Stimulated activated naive CD8-positive, alpha-beta T cell treated with anti-CD3 and anti-CD28 coated beads, Interleukin-15, amount 100 ng/mL, for 72 hours (primary cell): ENCODE measurements at regions not wholly inside any gene's neighbourhood (a gene's known extent, or its start where the extent isn't known, plus 50 kb on each side); places are given as distances from the start of the nearest gene placed in this dataset.
"Not testable (repeated sequence)": the region's sequence is repeated elsewhere in the genome, so short reads cannot be mapped to it uniquely, and the experiment has no call there.

Experiments used
- ATAC-seq: fragments of 150-1000 bp; cut with Tn5 transposase; 2 replicates; pipeline ENCODE4 v1.10.0; 2021; ENCODE audit warnings: mild to moderate bottlenecking, moderate library complexity
- DNase-seq, 2 donors: peaks; one replicate each; pipeline ENCODE4 v3.0.0; 2021 to 2022
- H3K27ac Mint-ChIP-seq, 2 donors: one replicate each; pipeline ENCODE4 v1.8.0; 2022; ENCODE audit warnings: mild to moderate bottlenecking in 2 of 2, mixed read lengths in 2 of 2, moderate library complexity in 2 of 2
- H3K27me3 Mint-ChIP-seq: one replicate; pipeline ENCODE4 v1.8.0; 2022; ENCODE audit warnings: mixed read lengths
- H3K4me1 Mint-ChIP-seq: one replicate; pipeline ENCODE4 v1.8.0; 2022; ENCODE audit warnings: mild to moderate bottlenecking, mixed read lengths
- H3K4me3 Mint-ChIP-seq, 2 donors: one replicate each; pipeline ENCODE4 v1.8.0; 2022; ENCODE audit warnings: mild to moderate bottlenecking in 2 of 2, mixed read lengths in 2 of 2, moderate library complexity in 1 of 2
- H3K9me3 Mint-ChIP-seq, 2 donors: one replicate each; pipeline ENCODE4 v1.8.0; 2022; ENCODE audit warnings: mixed read lengths in 2 of 2

DNA sequence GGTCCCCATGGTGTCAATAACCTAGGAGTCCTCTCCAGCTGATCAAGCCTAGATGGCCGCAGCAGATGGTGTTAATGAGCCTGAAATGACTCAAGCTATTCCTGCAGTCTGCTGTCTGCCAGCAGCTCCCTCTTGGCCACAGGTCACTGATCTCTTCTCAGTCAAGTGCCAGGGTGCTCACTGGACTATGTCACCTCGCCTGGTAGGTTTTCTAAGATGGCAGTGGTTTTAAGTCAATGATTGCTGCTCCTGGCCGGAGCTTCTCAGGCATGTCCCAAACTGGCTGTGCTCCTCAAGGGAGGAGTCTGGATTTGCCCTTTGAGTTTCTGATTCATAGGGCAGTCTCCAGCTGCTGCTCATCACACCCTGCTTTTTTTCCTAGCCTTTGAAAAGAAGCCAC, 58.6 kb upstream of the SHISA6 start:
- Mint-ChIP-seq H3K9me3 (peaks cover 0 to under 1% of the 10 kb centered on the region in 2 donors), H3K4me1 (no peaks in the 10 kb centered on the region), H3K27ac (no peak overlapping the region), H3K27me3 (no peaks in the 10 kb centered on the region), H3K4me3 (no peak overlapping the region)
- no peak for DNase-seq
- no peak for ATAC-seq

- ATAC-seq (no peak), DNase-seq (no peak)
- Mint-ChIP-seq H3K27me3 (no peaks in the 10 kb centered on the region), H3K4me1 (no peaks in the 10 kb centered on the region), H3K9me3 (peaks cover 0 to 4% of the 10 kb centered on the region in 2 donors), H3K27ac (no peak overlapping the region), H3K4me3 (no peak overlapping the region)
Measured at GRCh38 chr17:11178581-11178980, 62.4 kb upstream of the SHISA6 start.

DNA sequence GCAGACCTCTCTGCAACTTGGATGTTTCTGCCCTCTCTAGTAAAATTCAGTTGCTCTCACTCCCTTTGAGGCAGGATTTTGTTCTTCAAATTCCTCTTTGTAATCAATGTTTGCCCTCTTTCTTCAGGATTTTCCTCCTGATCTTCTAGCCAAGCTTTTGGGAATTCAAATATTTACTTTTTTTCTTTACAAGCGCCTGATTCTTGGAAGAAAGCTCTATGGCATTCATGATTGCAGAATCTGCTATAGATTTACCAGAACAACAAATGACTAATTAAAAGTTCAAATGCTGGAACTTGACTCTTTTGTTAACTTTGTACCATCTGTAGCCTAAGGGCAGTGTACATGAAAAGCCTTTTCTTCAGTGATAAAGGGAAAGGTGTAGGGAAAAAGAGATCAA, 63.7 kb upstream of the SHISA6 start:
- no peak overlapping the region for H3K4me3 Mint-ChIP-seq
- H3K27me3 Mint-ChIP-seq: no peaks in the 10 kb centered on the region
- peaks cover 0 to 4% of the 10 kb centered on the region in 2 donors for H3K9me3 Mint-ChIP-seq
- no peak for ATAC-seq
- DNase-seq: no peak
- H3K4me1 Mint-ChIP-seq: no peaks in the 10 kb centered on the region
- H3K27ac Mint-ChIP-seq: no peak overlapping the region

DNA sequence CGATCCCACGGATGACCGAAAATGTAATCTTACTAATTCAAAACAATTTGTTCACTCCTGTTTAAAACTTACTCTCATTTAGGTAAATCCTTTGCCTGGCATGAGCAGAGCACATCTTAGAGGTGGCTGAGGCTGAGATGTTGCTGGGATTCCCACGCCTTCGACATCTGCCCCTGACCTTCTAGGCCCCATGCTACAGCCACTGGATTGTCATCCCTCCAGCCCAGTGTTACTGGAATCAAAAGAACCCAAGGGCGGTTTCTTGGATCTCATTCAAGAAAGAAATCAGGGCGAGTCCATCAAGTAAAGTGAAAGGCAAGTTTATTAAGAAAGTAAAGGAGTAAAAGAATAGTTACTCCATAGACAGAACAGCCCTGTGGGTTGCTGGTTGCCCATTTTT, 64.5 kb upstream of the SHISA6 start:
- DNase-seq (no peak), ATAC-seq (no peak)
- Mint-ChIP-seq H3K27me3 (no peaks in the 10 kb centered on the region), H3K4me3 (no peak overlapping the region), H3K9me3 (peaks cover 0 to 4% of the 10 kb centered on the region in 2 donors), H3K27ac (no peak overlapping the region), H3K4me1 (no peaks in the 10 kb centered on the region)

DNA sequence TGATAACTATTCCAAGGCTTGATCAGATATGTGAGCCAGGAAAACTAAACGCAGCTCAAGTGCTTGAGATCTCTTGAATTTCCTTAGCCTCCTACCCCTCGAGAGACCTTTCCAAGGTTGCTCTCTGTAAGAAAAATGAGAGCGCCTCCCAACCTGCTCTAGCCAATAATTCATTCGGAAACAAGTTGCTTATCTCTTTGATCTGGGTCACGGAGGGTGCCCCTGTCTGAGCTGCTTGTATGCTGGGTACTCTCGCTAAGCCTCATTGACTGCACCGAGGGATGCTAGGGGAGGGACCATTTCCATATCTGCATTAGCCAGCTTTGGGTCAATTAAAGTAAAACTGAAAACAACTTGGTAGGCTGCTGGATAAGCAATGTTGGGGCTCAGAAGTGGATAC, 70.1 kb upstream of the SHISA6 start:
- ATAC-seq (no peak), DNase-seq (no peak)
- Mint-ChIP-seq H3K4me3 (no peak overlapping the region), H3K4me1 (no peaks in the 10 kb centered on the region), H3K27ac (no peak overlapping the region), H3K27me3 (peaks cover 10% of the 10 kb centered on the region), H3K9me3 (peaks cover 4 to 16% of the 10 kb centered on the region in 2 donors)

DNA sequence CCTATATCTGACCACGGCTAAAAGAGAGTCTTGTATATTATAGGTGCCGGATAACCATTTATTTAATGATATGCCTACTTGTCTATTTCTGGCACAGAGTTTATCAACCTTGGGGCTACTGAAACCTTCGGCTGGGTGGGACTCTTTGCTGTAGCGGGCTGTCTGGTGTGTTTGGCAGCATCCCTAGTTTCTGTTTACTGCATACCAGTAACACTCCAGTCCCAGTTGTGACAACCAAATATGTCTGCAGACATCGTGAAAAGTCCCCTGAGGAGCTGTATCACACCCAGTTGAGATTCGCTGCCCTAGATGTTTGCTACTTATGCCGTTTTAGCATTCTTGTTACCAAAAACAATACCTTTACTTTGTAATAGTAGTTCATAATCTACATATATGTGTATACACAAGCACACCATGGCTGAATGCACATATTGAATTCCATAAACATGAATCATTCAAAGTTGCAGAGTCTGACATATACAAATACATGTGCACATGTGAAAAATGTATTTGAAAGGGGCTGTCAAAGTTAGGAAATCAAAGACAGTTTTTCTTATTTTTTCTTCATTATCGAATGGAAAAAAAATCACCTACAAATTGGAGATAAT, 89.1 kb upstream of the SHISA6 start:
- H3K27me3 Mint-ChIP-seq: no peaks in the 10 kb centered on the region
- H3K4me3 Mint-ChIP-seq: no peak overlapping the region
- no peaks in the 10 kb centered on the region for H3K4me1 Mint-ChIP-seq
- H3K27ac Mint-ChIP-seq: no peak overlapping the region
- ATAC-seq (no peak), DNase-seq (no peak)
- peaks cover 5 to 10% of the 10 kb centered on the region in 2 donors for H3K9me3 Mint-ChIP-seq

DNA sequence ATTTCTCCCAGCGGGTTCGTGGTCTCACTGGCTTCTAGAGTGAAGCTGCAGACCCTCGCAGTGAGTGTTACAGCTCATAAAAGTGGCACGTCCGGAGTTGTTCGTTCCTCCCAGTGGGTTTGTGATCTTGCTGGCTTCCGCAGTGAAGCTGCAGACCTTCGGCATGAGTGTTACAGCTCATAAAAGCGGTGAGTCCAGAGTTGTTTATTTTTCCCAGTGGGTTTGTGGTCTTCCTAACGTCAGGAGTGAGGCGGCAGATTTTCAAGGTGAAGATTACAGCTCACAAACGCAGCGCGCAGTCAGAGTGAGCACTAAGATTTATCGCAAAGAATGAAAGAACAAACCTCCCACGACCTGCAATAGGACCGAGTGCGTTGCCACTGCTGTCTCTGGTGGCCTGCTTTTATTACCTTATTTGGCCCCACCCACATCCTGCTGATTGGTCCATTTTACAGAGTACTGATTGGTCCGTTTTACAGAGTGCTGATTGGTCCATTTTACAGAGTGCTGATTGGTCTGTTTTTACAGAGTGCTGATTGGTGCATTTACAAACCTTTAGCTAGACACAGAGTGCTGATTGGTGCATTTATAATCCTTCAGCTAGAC, 90.0 kb upstream of the SHISA6 start:
- not testable (repeated sequence) for H3K9me3 Mint-ChIP-seq, H3K4me3 Mint-ChIP-seq, DNase-seq, H3K4me1 Mint-ChIP-seq, H3K27ac Mint-ChIP-seq, ATAC-seq, H3K27me3 Mint-ChIP-seq

DNA sequence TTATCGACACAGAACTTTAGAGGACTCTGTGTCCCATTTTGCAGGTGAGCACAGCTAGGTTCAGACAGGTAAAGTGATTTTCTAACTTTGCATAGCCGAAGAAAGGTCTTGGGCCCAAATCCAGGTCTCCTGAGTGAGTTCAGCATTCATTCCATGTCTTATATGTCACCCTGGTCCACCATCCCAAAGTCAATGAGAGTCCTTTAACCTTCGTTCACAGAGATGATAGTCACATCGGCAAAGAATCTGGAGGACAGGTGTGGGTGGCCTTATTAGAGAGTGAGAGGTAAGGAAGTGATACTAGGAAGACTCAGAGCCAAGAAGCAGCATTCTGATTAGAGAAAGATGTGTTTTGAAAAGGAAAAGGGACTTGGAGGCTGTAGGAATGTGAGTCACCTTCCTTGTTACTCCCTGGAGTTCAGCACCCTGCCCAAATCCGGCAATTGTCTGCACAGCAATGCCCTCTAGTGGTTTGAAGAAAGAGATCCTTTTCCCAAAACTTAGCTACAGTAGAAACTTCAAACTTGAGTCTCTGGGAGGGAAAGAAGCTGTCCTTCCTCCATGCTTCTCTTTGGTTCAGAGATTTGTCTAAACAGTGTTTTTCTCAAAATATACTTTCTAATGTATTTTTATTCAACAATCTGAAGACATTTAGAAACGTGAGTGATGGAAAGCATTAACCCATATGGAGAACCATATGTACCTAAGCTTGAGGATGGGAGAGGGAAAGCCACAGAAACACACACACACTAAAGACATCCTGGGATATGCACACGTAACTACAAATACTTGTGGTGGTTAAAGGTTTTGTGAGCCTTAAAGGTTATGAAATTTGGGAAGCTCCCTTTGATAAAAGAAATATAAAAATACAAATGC, 96.4 kb upstream of the SHISA6 start:
- Mint-ChIP-seq H3K27me3 (peaks cover 9% of the 10 kb centered on the region), H3K27ac (no peak overlapping the region), H3K9me3 (no peaks in the 10 kb centered on the region), H3K4me1 (no peaks in the 10 kb centered on the region), H3K4me3 (no peak overlapping the region)
- ATAC-seq (no peak), DNase-seq (no peak)

DNA sequence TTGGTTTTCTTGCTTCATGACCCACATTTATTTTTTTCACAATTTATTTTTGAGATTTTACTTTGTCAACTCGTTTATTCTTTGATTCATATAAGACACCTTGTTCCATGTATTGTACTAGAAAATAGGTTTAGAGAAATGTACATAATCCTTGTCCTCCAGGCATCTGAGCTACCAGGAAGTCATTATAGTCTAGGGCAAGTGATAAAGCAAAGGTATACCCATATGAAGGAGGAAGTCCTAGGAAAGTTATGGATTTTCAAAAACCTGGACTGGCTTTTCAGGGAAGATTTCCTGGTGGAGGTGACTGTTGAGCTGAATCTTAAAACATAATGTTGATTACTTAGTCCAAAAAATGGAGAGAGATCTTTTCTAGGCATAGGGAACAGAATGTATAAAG, 98.8 kb upstream of the SHISA6 start:
- no peak for ATAC-seq
- Mint-ChIP-seq H3K4me1 (no peaks in the 10 kb centered on the region), H3K4me3 (no peak overlapping the region)

GRCh38 chr17:11140501-11140900, 100.5 kb upstream of the SHISA6 start:
- Mint-ChIP-seq H3K27ac (no peak overlapping the region), H3K9me3 (no peaks in the 10 kb centered on the region), H3K27me3 (no peaks in the 10 kb centered on the region), H3K4me3 (no peak overlapping the region), H3K4me1 (no peaks in the 10 kb centered on the region)
- ATAC-seq (no peak), DNase-seq (no peak)

More for the DNA sequence above, 98.8 kb upstream of the SHISA6 start:
- DNase-seq: no peak
- H3K27me3 Mint-ChIP-seq: peaks cover 9% of the 10 kb centered on the region
- H3K9me3 Mint-ChIP-seq: no peaks in the 10 kb centered on the region
- no peak overlapping the region for H3K27ac Mint-ChIP-seq

DNA sequence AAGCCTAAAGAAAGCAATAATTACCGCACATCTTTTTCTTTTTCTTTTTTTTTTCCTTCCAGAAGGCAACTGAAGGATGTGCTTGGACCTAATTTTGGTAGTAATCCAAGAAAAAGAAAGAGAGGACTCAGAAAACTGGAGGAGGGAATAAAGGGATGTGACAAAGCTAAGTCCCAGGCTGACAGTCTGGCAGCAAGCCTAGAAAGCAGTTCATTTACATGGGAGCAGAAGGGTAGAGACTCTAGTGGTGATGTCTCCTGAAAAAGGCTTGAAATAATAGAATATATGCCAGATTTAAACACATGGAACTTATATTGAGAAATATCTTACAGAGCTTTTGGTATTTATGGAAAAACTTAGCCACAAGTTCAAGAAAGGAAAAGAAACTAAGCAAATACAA, 101.0 kb upstream of the SHISA6 start:
- Mint-ChIP-seq H3K4me1 (no peaks in the 10 kb centered on the region), H3K27ac (no peak overlapping the region), H3K27me3 (no peaks in the 10 kb centered on the region), H3K4me3 (no peak overlapping the region), H3K9me3 (no peaks in the 10 kb centered on the region)
- no peak for DNase-seq
- ATAC-seq: no peak

GRCh38 chr17:11138023-11138422, 103.0 kb upstream of the SHISA6 start:
- no peak overlapping the region for H3K4me3 Mint-ChIP-seq
- H3K27me3 Mint-ChIP-seq: no peaks in the 10 kb centered on the region
- ATAC-seq (no peak), DNase-seq (no peak)
- no peaks in the 10 kb centered on the region for H3K4me1 Mint-ChIP-seq
- no peaks in the 10 kb centered on the region for H3K9me3 Mint-ChIP-seq
- no peak overlapping the region for H3K27ac Mint-ChIP-seq

GRCh38 chr17:11135819-11136218, 105.2 kb upstream of the SHISA6 start:
- no peak for ATAC-seq
- H3K27ac Mint-ChIP-seq: no peak overlapping the region

DNA sequence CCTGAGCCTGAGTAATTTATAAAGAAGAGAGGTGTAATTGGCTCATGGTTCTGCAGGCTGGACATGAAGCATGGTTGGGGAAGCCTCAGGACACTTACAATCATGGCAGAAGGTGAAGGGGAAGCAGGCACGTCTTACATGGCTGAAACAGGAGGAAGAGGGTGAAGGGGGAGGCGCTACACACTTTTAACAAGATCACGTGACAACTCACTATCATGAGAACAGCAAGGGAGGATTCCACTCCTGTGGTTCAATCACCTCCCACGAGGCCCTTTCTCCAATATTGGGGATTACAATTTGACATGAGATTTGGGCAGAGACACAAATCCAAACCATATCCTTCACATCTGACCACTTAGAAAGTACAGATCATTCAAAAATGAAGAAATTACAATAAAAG, 110.6 kb upstream of the SHISA6 start:
- no peak for ATAC-seq
- peaks cover 2 to 13% of the 10 kb centered on the region in 2 donors for H3K9me3 Mint-ChIP-seq
- no peak overlapping the region for H3K27ac Mint-ChIP-seq
- no peak overlapping the region for H3K4me3 Mint-ChIP-seq
- DNase-seq: no peak
- no peaks in the 10 kb centered on the region for H3K4me1 Mint-ChIP-seq
- H3K27me3 Mint-ChIP-seq: no peaks in the 10 kb centered on the region

More at GRCh38 chr17:11135819-11136218, 105.2 kb upstream of the SHISA6 start:
- H3K27me3 Mint-ChIP-seq: no peaks in the 10 kb centered on the region
- no peak for DNase-seq
- H3K4me3 Mint-ChIP-seq: no peak overlapping the region
- H3K9me3 Mint-ChIP-seq: no peaks in the 10 kb centered on the region
- no peaks in the 10 kb centered on the region for H3K4me1 Mint-ChIP-seq

- Mint-ChIP-seq H3K27ac (no peak overlapping the region), H3K4me1 (no peaks in the 10 kb centered on the region), H3K27me3 (no peaks in the 10 kb centered on the region), H3K9me3 (peaks cover 10 to 14% of the 10 kb centered on the region in 2 donors), H3K4me3 (no peak overlapping the region)
- no peak for DNase-seq
- no peak for ATAC-seq
Measured at GRCh38 chr17:11122908-11123307, 118.1 kb upstream of the SHISA6 start.

- no peak overlapping the region for H3K4me3 Mint-ChIP-seq
- no peak for DNase-seq
- H3K27me3 Mint-ChIP-seq: no peaks in the 10 kb centered on the region
- no peak for ATAC-seq
- no peak overlapping the region for H3K27ac Mint-ChIP-seq
- no peaks in the 10 kb centered on the region for H3K4me1 Mint-ChIP-seq
- peaks cover 10 to 12% of the 10 kb centered on the region in 2 donors for H3K9me3 Mint-ChIP-seq
Measured at GRCh38 chr17:11121341-11121985, 119.5 kb upstream of the SHISA6 start.
